ENCODE measurements at regions not wholly inside any gene's neighbourhood (a gene's known extent, or its start where the extent isn't known, plus 50 kb on each side); places are given as distances from the start of the nearest gene placed in this dataset.

DNA sequence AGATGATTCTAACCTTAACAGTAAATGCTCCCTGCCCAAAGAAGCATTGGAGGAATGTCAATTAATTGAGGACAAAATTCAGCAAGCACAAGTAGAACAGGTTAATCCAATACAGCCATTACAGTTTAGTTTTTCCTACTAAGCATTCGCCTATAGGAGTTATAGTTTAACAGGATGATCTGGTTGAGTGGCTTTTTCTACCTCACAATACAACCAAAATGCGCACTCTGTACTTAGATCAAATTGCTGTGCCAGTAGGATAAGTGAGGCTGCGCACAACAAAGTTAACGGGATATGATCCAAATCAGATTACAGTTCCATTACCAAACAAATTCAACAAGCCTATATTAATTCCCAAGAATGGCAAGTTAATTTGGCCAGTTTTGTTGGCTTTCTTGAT is 117.1 kb upstream of the TRIM24 start:
- Histone ChIP-seq H3K27ac (ENCODE audit: low read depth, low read length) (no peak overlapping the region), H3K9ac (ENCODE audit: low read length) (no peak overlapping the region), H3K4me3 (ENCODE audit: low read length) (no peak overlapping the region), H2BK120ac (ENCODE audit: low read depth, low read length) (no peak overlapping the region), H4K8ac (ENCODE audit: low read depth, low read length) (no peak overlapping the region), H3K4me1 (ENCODE audit: control insufficient read depth, low read depth, low read length) (no peaks in the 10 kb centered on the region), H3K23ac (ENCODE audit: low read length) (no peak overlapping the region), H2BK5ac (ENCODE audit: low read length) (no peak overlapping the region), H3K36me3 (ENCODE audit: control insufficient read depth, insufficient read depth, low read length) (no peaks in the 10 kb centered on the region), H3K4me2 (ENCODE audit: low read length) (no peak overlapping the region), H3K18ac (ENCODE audit: low read length) (no peak overlapping the region), H3K27me3 (ENCODE audit: insufficient read depth, low read length, poor library complexity) (no peaks in the 10 kb centered on the region), H2AK5ac (ENCODE audit: low read length) (no peak overlapping the region), H3K79me2 (ENCODE audit: control insufficient read depth, insufficient read depth, low read length) (no peaks in the 10 kb centered on the region), H2BK15ac (replicated peaks; ENCODE audit: low read depth) (no peak overlapping the region), H4K5ac (ENCODE audit: low read length) (no peak overlapping the region), H3K56ac (ENCODE audit: low read length) (no peak overlapping the region), H3K4ac (ENCODE audit: low read depth, low read length) (no peak overlapping the region), H3K79me1 (ENCODE audit: low read length) (no peaks in the 10 kb centered on the region)
- no CpG with 5 or more reads among the region's 4 CpGs for WGBS (ENCODE audit: extremely low coverage, insufficient coverage, low lambda C conversion rate)
- no peak for DNase-seq

DNA sequence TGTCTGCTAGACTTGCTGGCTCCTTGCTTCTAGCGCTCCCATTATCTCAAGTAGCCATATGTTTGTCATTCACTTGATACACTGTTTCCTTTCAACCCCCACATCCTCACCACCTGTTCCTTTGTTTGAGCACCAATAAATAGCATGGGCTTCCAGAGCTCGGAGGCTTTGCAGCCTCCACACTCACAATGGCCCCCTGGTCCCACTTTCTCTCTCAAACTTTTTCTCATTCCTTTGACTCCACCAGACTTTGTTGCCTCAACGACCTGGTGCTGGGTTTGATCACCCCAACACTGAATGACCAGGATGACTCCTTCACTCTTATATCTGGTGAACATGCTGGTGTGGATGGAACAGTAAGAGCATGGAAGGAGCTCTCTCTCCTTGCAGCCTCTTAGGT is 114.5 kb upstream of the TRIM24 start:
- no CpG with 5 or more reads among the region's 3 CpGs for WGBS (ENCODE audit: extremely low coverage, insufficient coverage, low lambda C conversion rate)
- H3K79me1 ChIP-seq (ENCODE audit: low read length), result no peaks in the 10 kb centered on the region
- peak; percentile 11 for DNase-seq
- no peak overlapping the region for H3K27ac ChIP-seq (ENCODE audit: low read depth, low read length)
- H3K4me2 ChIP-seq (ENCODE audit: low read length), result no peak overlapping the region
- H2BK15ac ChIP-seq (replicated peaks; ENCODE audit: low read depth), result no peak overlapping the region
- no peaks in the 10 kb centered on the region for H3K27me3 ChIP-seq (ENCODE audit: insufficient read depth, low read length, poor library complexity)
- no peaks in the 10 kb centered on the region for H3K4me1 ChIP-seq (ENCODE audit: control insufficient read depth, low read depth, low read length)
- H3K4me3 ChIP-seq (ENCODE audit: low read length), result no peak overlapping the region
- no peak overlapping the region for H3K18ac ChIP-seq (ENCODE audit: low read length)
- H4K8ac ChIP-seq (ENCODE audit: low read depth, low read length), result no peak overlapping the region
- H2BK5ac ChIP-seq (ENCODE audit: low read length), result no peak overlapping the region
- H3K9ac ChIP-seq (ENCODE audit: low read length), result no peak overlapping the region
- no peaks in the 10 kb centered on the region for H3K36me3 ChIP-seq (ENCODE audit: control insufficient read depth, insufficient read depth, low read length)
- no peaks in the 10 kb centered on the region for H3K79me2 ChIP-seq (ENCODE audit: control insufficient read depth, insufficient read depth, low read length)
- no peak overlapping the region for H2BK120ac ChIP-seq (ENCODE audit: low read depth, low read length)
- no peak overlapping the region for H3K4ac ChIP-seq (ENCODE audit: low read depth, low read length)
- H2AK5ac ChIP-seq (ENCODE audit: low read length), result no peak overlapping the region
- no peak overlapping the region for H4K5ac ChIP-seq (ENCODE audit: low read length)
- H3K56ac ChIP-seq (ENCODE audit: low read length), result no peak overlapping the region
- no peak overlapping the region for H3K23ac ChIP-seq (ENCODE audit: low read length)

- no peak overlapping the region for H4K8ac ChIP-seq (ENCODE audit: low read depth, low read length)
- no peaks in the 10 kb centered on the region for H3K36me3 ChIP-seq (ENCODE audit: control insufficient read depth, insufficient read depth, low read length)
- no peaks in the 10 kb centered on the region for H3K4me1 ChIP-seq (ENCODE audit: control insufficient read depth, low read depth, low read length)
- no peaks in the 10 kb centered on the region for H3K27me3 ChIP-seq (ENCODE audit: insufficient read depth, low read length, poor library complexity)
- no peak overlapping the region for H3K18ac ChIP-seq (ENCODE audit: low read length)
- no peak overlapping the region for H3K4ac ChIP-seq (ENCODE audit: low read depth, low read length)
- H3K9ac ChIP-seq (ENCODE audit: low read length), result no peak overlapping the region
- H2BK15ac ChIP-seq (replicated peaks; ENCODE audit: low read depth), result no peak overlapping the region
- H3K4me2 ChIP-seq (ENCODE audit: low read length), result no peak overlapping the region
- H3K4me3 ChIP-seq (ENCODE audit: low read length), result no peak overlapping the region
- no peak overlapping the region for H2AK5ac ChIP-seq (ENCODE audit: low read length)
- H2BK120ac ChIP-seq (ENCODE audit: low read depth, low read length), result no peak overlapping the region
- H4K5ac ChIP-seq (ENCODE audit: low read length), result no peak overlapping the region
- no CpG with 5 or more reads among the region's 2 CpGs for WGBS (ENCODE audit: extremely low coverage, insufficient coverage, low lambda C conversion rate)
- H3K79me1 ChIP-seq (ENCODE audit: low read length), result no peaks in the 10 kb centered on the region
- H3K27ac ChIP-seq (ENCODE audit: low read depth, low read length), result no peak overlapping the region
- no peaks in the 10 kb centered on the region for H3K79me2 ChIP-seq (ENCODE audit: control insufficient read depth, insufficient read depth, low read length)
- no peak overlapping the region for H3K23ac ChIP-seq (ENCODE audit: low read length)
- H2BK5ac ChIP-seq (ENCODE audit: low read length), result no peak overlapping the region
- DNase-seq, result no peak
- no peak overlapping the region for H3K56ac ChIP-seq (ENCODE audit: low read length)
These were observed 113.1 kb upstream of the TRIM24 start for GRCh38 chr7:138346975-138347374.

- H3K4me1 ChIP-seq (ENCODE audit: control insufficient read depth, low read depth, low read length), result no peaks in the 10 kb centered on the region
- no peaks in the 10 kb centered on the region for H3K36me3 ChIP-seq (ENCODE audit: control insufficient read depth, insufficient read depth, low read length)
- no peak overlapping the region for H3K4me3 ChIP-seq (ENCODE audit: low read length)
- no peak overlapping the region for H3K18ac ChIP-seq (ENCODE audit: low read length)
- H2BK15ac ChIP-seq (replicated peaks; ENCODE audit: low read depth), result no peak overlapping the region
- H2BK5ac ChIP-seq (ENCODE audit: low read length), result no peak overlapping the region
- H3K4me2 ChIP-seq (ENCODE audit: low read length), result no peak overlapping the region
- WGBS (ENCODE audit: extremely low coverage, insufficient coverage, low lambda C conversion rate), result no CpG with 5 or more reads among the region's 6 CpGs
- H3K9ac ChIP-seq (ENCODE audit: low read length), result no peak overlapping the region
- no peak overlapping the region for H3K27ac ChIP-seq (ENCODE audit: low read depth, low read length)
- no peak overlapping the region for H3K56ac ChIP-seq (ENCODE audit: low read length)
- no peak for DNase-seq
- no peaks in the 10 kb centered on the region for H3K79me1 ChIP-seq (ENCODE audit: low read length)
- no peak overlapping the region for H2AK5ac ChIP-seq (ENCODE audit: low read length)
- no peaks in the 10 kb centered on the region for H3K79me2 ChIP-seq (ENCODE audit: control insufficient read depth, insufficient read depth, low read length)
- no peak overlapping the region for H3K4ac ChIP-seq (ENCODE audit: low read depth, low read length)
- H3K27me3 ChIP-seq (ENCODE audit: insufficient read depth, low read length, poor library complexity), result no peaks in the 10 kb centered on the region
- no peak overlapping the region for H3K23ac ChIP-seq (ENCODE audit: low read length)
- H4K5ac ChIP-seq (ENCODE audit: low read length), result no peak overlapping the region
- no peak overlapping the region for H2BK120ac ChIP-seq (ENCODE audit: low read depth, low read length)
- no peak overlapping the region for H4K8ac ChIP-seq (ENCODE audit: low read depth, low read length)
These were observed 110.0 kb upstream of the TRIM24 start for GRCh38 chr7:138349841-138350700.

DNA sequence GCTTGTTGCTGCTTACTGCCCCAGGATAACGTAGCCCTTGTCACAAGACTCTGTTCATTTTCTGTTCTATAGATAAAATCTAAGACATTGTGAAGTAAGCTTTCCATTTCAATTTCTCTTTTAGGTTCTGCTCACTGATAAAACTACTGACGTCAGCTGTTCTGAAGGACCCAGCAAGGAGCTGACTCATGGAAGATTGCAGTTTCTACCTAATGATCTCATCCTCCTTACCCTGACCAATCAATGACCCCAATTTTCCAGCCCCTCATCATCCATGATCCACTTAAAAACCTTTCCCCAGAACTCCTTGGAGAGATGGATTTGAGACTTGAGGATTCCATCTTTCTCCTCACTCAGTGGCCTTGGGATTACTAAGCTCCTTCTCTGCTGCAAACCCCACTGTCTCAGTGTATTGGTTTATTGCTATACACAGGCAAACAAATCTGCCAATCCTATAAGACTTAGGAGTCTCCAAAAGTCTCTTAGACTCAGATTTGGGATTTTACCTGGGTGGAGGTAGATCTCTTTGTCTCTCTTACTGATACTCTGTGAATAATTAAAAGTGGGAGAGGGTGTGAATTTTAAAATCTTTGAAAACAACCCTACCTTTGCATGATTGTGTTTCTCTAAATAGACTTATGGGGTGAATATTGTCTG is 109.2 kb upstream of the TRIM24 start:
- no CpG with 5 or more reads among the region's 2 CpGs for WGBS (ENCODE audit: extremely low coverage, insufficient coverage, low lambda C conversion rate)
- Histone ChIP-seq H3K4me1 (ENCODE audit: control insufficient read depth, low read depth, low read length) (no peaks in the 10 kb centered on the region), H3K4ac (ENCODE audit: low read depth, low read length) (no peak overlapping the region), H2BK120ac (ENCODE audit: low read depth, low read length) (no peak overlapping the region), H3K18ac (ENCODE audit: low read length) (no peak overlapping the region), H2BK15ac (replicated peaks; ENCODE audit: low read depth) (no peak overlapping the region), H3K27me3 (ENCODE audit: insufficient read depth, low read length, poor library complexity) (no peaks in the 10 kb centered on the region), H3K79me2 (ENCODE audit: control insufficient read depth, insufficient read depth, low read length) (no peaks in the 10 kb centered on the region), H3K4me2 (ENCODE audit: low read length) (no peak overlapping the region), H4K8ac (ENCODE audit: low read depth, low read length) (no peak overlapping the region), H2AK5ac (ENCODE audit: low read length) (no peak overlapping the region), H3K36me3 (ENCODE audit: control insufficient read depth, insufficient read depth, low read length) (no peaks in the 10 kb centered on the region), H3K23ac (ENCODE audit: low read length) (no peak overlapping the region), H2BK5ac (ENCODE audit: low read length) (no peak overlapping the region), H3K9ac (ENCODE audit: low read length) (no peak overlapping the region), H4K5ac (ENCODE audit: low read length) (no peak overlapping the region), H3K4me3 (ENCODE audit: low read length) (no peak overlapping the region), H3K79me1 (ENCODE audit: low read length) (no peaks in the 10 kb centered on the region), H3K27ac (ENCODE audit: low read depth, low read length) (no peak overlapping the region), H3K56ac (ENCODE audit: low read length) (no peak overlapping the region)
- peak; percentile 6 for DNase-seq
